ENCODE measurements at regions not wholly inside any gene's neighbourhood (a gene's known extent, or its start where the extent isn't known, plus 50 kb on each side); places are given as distances from the start of the nearest gene placed in this dataset.

- no peak overlapping the region for H3K4me3 Mint-ChIP-seq
- Histone ChIP-seq H3K9ac (ENCODE audit: low read length) (no peak overlapping the region), H3K4me1 (ENCODE audit: control insufficient read depth in 2 of 2, insufficient read depth in 2 of 2, low read length in 2 of 2) (no peaks in the 10 kb centered on the region), H3K36me3 (replicated peaks in 1 of 2; ENCODE audit: control extremely low read depth in 1 of 2, control insufficient read depth in 1 of 2, extremely low read depth in 1 of 2, insufficient read depth in 2 of 2, low read length in 1 of 2) (no peaks in the 10 kb centered on the region), H3K27me3 (replicated peaks in 1 of 4; ENCODE audit: control extremely low read depth in 1 of 4, control insufficient read depth in 3 of 4, insufficient read depth in 4 of 4, low read length in 3 of 4) (peaks cover 0 to 2% (median 0%) of the 10 kb centered on the region in 4 experiments), H3K27ac (ENCODE audit: low read length in 2 of 2) (no peak overlapping the region), H3K4me3 (ENCODE audit: control extremely low read depth in 1 of 5, extremely low read depth in 1 of 5, insufficient read depth in 1 of 5, low read depth in 2 of 5, low read length in 4 of 5) (no peak overlapping the region), H2AFZ (ENCODE audit: insufficient read depth, low read depth, low read length, poor library complexity, severe bottlenecking) (no peak overlapping the region), H3K4me2 (replicated peaks; ENCODE audit: low read depth, low read length, poor library complexity, severe bottlenecking) (no peak overlapping the region), H4K20me1 (ENCODE audit: control insufficient read depth, insufficient read depth, low read length, poor library complexity, severe bottlenecking) (no peaks in the 10 kb centered on the region), H3K9me3 (ENCODE audit: control extremely low read depth in 1 of 3, control insufficient read depth in 2 of 3, insufficient read depth in 1 of 3, low read length in 2 of 3) (no peaks in the 10 kb centered on the region), H3K79me2 (ENCODE audit: control insufficient read depth, insufficient read depth, low read length) (no peaks in the 10 kb centered on the region)
- WGBS (ENCODE audit: insufficient coverage): 100% methylated on average over 1 of the region's 2 CpGs
- TF ChIP-seq EZH2 (IDR thresholded peaks at IDR 0.05; ENCODE audit: borderline replicate concordance, insufficient read depth, low read depth, low read length, poor library complexity, severe bottlenecking): no peak
- TF ChIP-seq, protein P1, sequence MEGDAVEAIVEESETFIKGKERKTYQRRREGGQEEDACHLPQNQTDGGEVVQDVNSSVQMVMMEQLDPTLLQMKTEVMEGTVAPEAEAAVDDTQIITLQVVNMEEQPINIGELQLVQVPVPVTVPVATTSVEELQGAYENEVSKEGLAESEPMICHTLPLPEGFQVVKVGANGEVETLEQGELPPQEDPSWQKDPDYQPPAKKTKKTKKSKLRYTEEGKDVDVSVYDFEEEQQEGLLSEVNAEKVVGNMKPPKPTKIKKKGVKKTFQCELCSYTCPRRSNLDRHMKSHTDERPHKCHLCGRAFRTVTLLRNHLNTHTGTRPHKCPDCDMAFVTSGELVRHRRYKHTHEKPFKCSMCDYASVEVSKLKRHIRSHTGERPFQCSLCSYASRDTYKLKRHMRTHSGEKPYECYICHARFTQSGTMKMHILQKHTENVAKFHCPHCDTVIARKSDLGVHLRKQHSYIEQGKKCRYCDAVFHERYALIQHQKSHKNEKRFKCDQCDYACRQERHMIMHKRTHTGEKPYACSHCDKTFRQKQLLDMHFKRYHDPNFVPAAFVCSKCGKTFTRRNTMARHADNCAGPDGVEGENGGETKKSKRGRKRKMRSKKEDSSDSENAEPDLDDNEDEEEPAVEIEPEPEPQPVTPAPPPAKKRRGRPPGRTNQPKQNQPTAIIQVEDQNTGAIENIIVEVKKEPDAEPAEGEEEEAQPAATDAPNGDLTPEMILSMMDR (IDR thresholded peaks at IDR 0.05): no peak
- H3K27ac Mint-ChIP-seq: no peak overlapping the region
- H3K4me1 Mint-ChIP-seq: no peaks in the 10 kb centered on the region
- ATAC-seq (ENCODE audit: low read depth) (no peak), DNase-seq (no peak)
- POLR2A ChIA-PET: no interaction called here
- CTCF ChIA-PET: no interaction called here
- H3K9me3 Mint-ChIP-seq (ENCODE audit: insufficient read depth): no peaks in the 10 kb centered on the region
- intact Hi-C loops (cut with micrococcal nuclease): no loop called here
- H3K27me3 Mint-ChIP-seq: peaks cover 21% of the 10 kb centered on the region
Observed at GRCh38 chr15:72916378-72916777, 132.8 kb upstream of the ADPGK start.

DNA sequence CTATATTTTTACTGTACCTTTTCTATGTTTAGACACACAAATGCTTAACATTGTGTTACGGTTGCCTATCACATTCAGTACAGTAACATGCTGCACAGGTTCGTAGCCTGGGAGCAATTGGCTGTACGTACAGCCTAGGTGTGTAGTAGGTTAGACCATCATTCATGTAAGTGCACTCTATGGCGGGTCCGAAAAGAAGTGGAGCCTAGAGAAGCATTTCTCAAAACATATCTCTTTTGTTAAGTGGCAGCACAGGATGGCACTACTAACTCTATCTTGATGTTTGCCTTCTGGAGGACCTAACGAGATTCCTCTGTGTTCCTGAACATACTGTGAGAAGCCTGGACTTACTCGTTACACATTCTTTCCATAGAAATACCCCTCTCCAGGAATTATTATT, 132.3 kb upstream of the ADPGK start:
- Histone ChIP-seq H3K27me3 (replicated peaks in 1 of 4; ENCODE audit: control extremely low read depth in 1 of 4, control insufficient read depth in 3 of 4, insufficient read depth in 4 of 4, low read length in 3 of 4) (no peaks in the 10 kb centered on the region), H3K9me3 (ENCODE audit: control extremely low read depth in 1 of 3, control insufficient read depth in 2 of 3, insufficient read depth in 1 of 3, low read length in 2 of 3) (no peaks in the 10 kb centered on the region), H2AFZ (ENCODE audit: insufficient read depth, low read depth, low read length, poor library complexity, severe bottlenecking) (no peak overlapping the region), H3K27ac (ENCODE audit: low read length in 2 of 2) (no peak overlapping the region), H3K79me2 (ENCODE audit: control insufficient read depth, insufficient read depth, low read length) (no peaks in the 10 kb centered on the region), H4K20me1 (ENCODE audit: control insufficient read depth, insufficient read depth, low read length, poor library complexity, severe bottlenecking) (no peaks in the 10 kb centered on the region), H3K9ac (ENCODE audit: low read length) (no peak overlapping the region), H3K4me2 (replicated peaks; ENCODE audit: low read depth, low read length, poor library complexity, severe bottlenecking) (no peak overlapping the region), H3K4me1 (ENCODE audit: control insufficient read depth in 2 of 2, insufficient read depth in 2 of 2, low read length in 2 of 2) (no peaks in the 10 kb centered on the region), H3K36me3 (replicated peaks in 1 of 2; ENCODE audit: control extremely low read depth in 1 of 2, control insufficient read depth in 1 of 2, extremely low read depth in 1 of 2, insufficient read depth in 2 of 2, low read length in 1 of 2) (no peaks in the 10 kb centered on the region), H3K4me3 (ENCODE audit: control extremely low read depth in 1 of 5, extremely low read depth in 1 of 5, insufficient read depth in 1 of 5, low read depth in 2 of 5, low read length in 4 of 5) (no peak overlapping the region)
- ATAC-seq (ENCODE audit: low read depth) (no peak), DNase-seq (no peak)
- no peak for TF ChIP-seq EZH2 (IDR thresholded peaks at IDR 0.05; ENCODE audit: borderline replicate concordance, insufficient read depth, low read depth, low read length, poor library complexity, severe bottlenecking)
- TF ChIP-seq, protein P1 (IDR thresholded peaks at IDR 0.05): no peak
- Mint-ChIP-seq H3K27ac (no peak overlapping the region), H3K27me3 (peaks cover 18% of the 10 kb centered on the region), H3K9me3 (ENCODE audit: insufficient read depth) (no peaks in the 10 kb centered on the region), H3K4me3 (no peak overlapping the region), H3K4me1 (no peaks in the 10 kb centered on the region)
- ChIA-PET CTCF (no interaction called here), POLR2A (no interaction called here)
- 88% methylated on average over 2 of the region's 7 CpGs for WGBS (ENCODE audit: insufficient coverage)
- intact Hi-C loops (cut with micrococcal nuclease): no loop called here

Data from B cell (primary cell).